T-helper 2 cell (primary cell): ENCODE measurements at regions not wholly inside any gene's neighbourhood (a gene's known extent, or its start where the extent isn't known, plus 50 kb on each side); places are given as distances from the start of the nearest gene placed in this dataset.

ENCODE experiments used
- DNase-seq, 5 experiments: peaks; one replicate each; pipeline versions ENCODE4 v3.0.0 to v3.0.0-alpha.2; 2012 to 2022

DNA sequence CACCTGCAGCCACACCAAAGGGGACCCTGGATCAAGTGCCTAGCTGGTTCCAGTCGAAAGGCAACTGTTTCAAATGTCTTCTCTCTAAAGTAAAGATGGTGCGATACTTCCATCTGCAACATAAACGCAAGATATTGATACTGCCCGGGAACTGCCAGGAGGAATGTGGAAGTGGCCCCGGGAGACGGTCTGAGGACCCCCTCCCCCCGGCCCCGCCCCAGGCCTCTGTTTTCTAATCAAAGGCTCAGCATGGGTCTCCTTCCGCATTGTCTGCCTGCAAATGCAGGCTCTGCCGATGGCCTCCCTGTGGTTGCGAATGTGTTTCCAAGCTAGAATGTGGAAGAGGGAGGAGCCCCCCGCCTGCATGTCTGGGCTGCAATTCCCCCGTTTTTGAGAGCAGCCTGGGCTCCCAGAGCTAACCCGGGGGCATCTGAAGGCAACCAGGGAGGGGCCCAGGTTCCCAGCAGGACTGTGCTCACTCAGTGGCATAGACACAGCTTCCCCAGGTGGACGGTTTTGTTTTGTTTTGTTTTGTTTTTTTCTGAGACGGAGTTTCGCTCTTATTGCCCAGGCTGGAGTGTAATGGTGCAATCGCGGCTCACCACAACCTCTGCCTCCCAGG is 223.9 kb upstream of the PPP2R2D start:
- no peak for DNase-seq

GRCh38 chr10:131677671-131678070 is 223.1 kb upstream of the PPP2R2D start:
- no peak for DNase-seq

GRCh38 chr10:131678171-131678570 is 222.6 kb upstream of the PPP2R2D start:
- DNase-seq = no peak

- DNase-seq = no peak
These were observed 222.2 kb upstream of the PPP2R2D start for GRCh38 chr10:131678613-131679012.

GRCh38 chr10:131679926-131680325 is 220.9 kb upstream of the PPP2R2D start:
- DNase-seq = no peak

- no peak for DNase-seq
These were observed 219.7 kb upstream of the PPP2R2D start for GRCh38 chr10:131681122-131681521.

DNA sequence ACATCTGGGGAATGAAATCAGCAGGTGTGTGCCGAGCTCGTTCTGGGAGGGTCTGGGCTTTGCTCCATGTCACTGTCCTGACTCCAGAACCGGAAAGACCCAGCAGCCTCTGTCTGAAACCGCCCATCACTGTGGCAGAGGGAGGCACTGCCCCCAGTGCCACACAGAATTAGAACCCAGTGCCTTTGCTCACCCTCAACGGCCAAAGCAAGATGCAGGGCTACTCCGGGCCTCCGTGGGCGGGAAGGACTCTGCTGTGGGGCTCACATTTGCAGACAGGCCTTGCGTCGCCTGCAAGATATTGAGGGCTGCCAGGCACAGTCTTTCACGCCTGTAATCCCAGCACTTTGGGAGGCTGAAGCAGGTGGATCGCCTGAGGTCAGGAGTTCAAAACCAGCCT is 219.2 kb upstream of the PPP2R2D start:
- no peak for DNase-seq

GRCh38 chr10:131682271-131682962 is 218.4 kb upstream of the PPP2R2D start:
- no peak for DNase-seq

DNA sequence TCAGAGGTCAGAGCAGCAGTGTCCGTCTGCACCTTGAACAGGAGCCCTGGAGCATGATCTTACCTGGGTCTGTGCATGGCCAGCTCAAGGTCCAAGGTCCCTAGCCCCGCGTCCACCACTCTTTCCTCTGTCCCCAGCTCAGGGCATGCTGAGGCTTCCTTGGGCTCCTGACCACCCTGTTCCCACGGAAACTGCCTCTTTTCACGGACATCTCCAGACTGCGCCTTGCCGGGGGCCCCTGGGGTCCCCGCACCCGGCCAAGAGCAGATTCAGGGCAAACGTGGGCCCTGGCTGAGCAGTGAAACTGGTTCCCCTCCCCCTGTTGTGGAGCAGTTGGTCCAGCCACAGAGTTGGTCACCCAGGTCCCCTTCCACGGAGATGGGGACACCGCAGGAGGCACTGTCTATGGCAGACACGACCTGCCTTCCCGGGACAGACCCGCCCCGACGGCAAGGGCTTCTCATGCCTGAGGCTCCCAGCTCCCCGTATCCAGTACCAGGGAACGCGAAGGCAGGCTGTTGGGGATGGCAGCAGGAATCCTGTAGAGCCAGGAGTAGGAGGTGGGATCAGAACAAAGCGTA is 217.4 kb upstream of the PPP2R2D start:
- DNase-seq = no peak

DNA sequence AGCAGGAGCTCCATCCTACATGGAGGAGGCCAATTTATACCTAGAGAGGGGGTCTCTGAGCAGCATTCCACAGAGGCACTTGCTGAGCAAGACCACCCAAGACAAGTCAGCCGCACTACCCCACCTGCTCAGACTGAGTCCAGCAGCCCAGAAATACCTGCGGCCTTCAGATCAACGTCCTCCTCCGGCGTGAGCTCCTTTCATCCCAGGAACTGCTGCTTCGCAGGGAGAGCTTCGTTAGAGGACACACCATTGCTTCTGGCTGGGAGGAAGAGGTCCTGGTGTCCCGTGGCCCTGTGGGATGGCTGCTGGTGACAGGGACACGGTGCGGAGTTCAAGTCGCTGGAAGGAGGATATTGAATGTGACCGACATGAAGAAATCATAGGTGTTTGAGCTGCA is 216.9 kb upstream of the PPP2R2D start:
- no peak for DNase-seq

GRCh38 chr10:131685007-131685406 is 215.8 kb upstream of the PPP2R2D start:
- no peak for DNase-seq

DNA sequence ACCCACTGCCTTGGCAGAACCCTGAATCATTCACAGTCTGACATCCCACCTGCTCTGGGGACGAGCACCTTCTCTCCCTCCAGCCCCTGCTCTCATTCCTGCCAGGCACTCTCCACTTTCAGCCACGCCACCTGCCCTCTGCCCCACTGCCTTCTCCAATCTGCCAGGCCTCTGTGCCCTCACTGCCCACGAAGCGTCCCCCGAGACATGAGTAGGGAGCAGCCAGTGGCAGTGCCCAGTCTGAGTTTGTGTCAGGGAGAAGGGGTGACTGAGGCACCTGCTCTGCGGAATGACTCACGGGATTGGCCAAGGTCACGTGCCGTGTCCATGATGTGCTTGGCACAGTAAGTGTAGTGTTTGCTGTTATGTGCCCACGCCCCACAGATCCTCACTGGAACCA is 215.2 kb upstream of the PPP2R2D start:
- DNase-seq = no peak

GRCh38 chr10:131686781-131687420 is 213.9 kb upstream of the PPP2R2D start:
- DNase-seq = no peak

DNA sequence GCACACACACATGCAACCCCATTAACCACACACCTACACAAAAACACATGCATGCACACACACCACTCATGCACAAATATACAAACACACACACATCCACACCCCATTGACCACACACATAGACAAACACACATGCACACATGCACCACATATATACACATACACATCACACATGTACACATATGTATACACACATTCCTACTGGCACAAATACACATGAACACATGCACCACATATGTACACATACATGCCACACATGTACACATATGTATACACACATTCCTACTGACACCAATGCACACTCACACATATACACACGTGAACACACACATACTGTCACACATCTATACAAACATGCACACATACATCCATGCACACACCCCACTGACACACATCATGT is 212.5 kb upstream of the PPP2R2D start:
- DNase-seq = no peak

GRCh38 chr10:131689016-131689415 is 211.8 kb upstream of the PPP2R2D start:
- DNase-seq = no peak

GRCh38 chr10:131689486-131689885 is 211.3 kb upstream of the PPP2R2D start:
- no peak for DNase-seq

GRCh38 chr10:131689954-131690757 is 210.7 kb upstream of the PPP2R2D start:
- no peak for DNase-seq

GRCh38 chr10:131690805-131691239 is 210.0 kb upstream of the PPP2R2D start:
- DNase-seq = no peak

DNA sequence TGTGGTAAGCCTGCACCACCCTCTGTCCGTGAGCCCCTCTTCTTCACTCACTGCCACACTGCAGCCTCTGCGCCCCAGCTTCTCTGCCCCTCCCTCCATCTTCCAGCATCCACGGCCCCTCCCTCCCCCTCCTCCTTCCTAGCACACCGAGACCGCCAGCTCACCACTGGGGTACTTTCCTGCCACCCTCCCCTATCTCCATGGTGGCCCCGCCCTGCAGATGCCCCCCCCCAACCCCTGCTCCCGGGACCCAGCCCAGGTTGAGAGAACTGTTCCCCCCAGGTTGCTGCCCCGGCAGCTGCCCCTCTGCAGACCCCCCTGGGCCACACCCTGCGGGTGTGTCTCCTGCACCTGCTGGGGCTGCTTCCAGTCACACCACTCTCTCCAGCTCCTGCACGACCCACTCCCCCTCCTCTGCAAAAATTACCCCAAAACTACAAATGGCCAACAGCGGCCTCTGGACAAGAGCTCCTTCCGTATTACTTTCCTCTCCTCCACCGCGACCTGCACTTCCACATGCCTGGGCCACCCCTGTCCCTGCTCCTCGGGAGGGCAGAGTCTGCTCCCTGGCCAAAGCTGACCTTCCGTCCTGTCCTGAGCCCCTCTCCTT is 209.2 kb upstream of the PPP2R2D start:
- no peak for DNase-seq

DNA sequence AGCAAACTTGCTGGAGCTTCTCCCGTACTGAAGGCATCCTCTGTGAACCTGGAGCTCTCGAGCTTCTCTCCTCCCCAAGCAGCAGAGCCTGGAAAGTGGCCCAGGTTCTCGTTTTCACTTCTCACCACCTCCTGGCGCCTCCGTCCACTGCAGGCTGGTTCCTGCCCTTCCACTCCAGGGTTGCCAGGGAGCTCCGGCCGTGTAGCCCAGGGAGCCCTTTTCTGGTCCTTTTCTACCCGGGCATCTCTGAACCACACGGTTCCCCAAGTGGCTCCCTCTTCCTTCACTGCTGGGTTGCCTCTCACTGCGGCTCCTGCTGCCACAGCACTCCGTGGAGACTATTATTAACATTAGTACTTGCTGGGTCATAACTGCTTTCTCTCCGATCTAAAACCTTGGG is 208.6 kb upstream of the PPP2R2D start:
- DNase-seq = no peak

- no peak for DNase-seq
These were observed 208.0 kb upstream of the PPP2R2D start for GRCh38 chr10:131692686-131693334.

DNA sequence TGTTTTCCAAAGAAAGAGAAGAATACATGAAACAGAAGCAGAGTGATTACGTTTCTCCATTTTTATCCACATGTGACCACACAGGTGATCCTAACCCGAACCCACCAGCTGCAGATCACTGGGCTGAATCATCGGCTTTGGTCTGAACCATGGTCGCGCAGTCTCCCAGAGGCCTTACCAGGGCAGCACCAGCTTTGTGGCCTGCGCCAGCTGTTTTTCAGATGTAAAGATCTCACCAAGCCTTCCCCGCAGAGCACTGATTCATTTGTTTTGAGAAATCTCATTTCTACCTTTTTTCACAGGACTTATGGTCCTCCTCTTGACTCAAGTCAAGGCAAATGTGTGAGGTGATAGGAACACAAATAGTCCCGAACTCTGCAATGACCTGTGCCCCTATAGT is 207.0 kb upstream of the PPP2R2D start:
- no peak for DNase-seq
